GM12872 (cell line): ENCODE measurements at regions not wholly inside any gene's neighbourhood (a gene's known extent, or its start where the extent isn't known, plus 50 kb on each side); places are given as distances from the start of the nearest gene placed in this dataset.

Source experiments
- TF ChIP-seq, protein P1 (sequence below): IDR thresholded peaks from 3 replicates; pipeline ENCODE4 v1.5.1; 2011; ENCODE audit warnings: low read depth, mild to moderate bottlenecking, low read length, moderate library complexity; ENCODE audit not compliant: insufficient read depth

DNA sequence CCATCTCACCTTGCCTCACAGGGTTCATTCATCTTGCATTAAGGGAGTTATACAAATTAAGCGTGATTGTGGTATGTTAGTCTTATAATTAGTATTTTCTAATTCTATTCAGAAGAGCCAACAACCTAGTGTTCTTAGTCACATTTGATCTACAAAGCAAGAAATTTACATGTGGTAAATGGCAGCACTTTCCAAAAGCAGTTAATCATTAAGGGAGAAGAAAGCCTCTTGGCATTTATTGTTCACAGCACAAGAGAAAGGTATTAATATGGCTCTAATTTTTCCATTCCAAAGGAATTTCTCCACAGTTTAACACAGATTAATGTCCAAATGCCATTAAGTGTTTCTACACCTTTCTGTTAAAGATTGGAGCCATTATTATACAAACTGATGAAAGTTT, 1077.1 kb downstream of the ZPLD1 start:
- TF ChIP-seq, protein P1, sequence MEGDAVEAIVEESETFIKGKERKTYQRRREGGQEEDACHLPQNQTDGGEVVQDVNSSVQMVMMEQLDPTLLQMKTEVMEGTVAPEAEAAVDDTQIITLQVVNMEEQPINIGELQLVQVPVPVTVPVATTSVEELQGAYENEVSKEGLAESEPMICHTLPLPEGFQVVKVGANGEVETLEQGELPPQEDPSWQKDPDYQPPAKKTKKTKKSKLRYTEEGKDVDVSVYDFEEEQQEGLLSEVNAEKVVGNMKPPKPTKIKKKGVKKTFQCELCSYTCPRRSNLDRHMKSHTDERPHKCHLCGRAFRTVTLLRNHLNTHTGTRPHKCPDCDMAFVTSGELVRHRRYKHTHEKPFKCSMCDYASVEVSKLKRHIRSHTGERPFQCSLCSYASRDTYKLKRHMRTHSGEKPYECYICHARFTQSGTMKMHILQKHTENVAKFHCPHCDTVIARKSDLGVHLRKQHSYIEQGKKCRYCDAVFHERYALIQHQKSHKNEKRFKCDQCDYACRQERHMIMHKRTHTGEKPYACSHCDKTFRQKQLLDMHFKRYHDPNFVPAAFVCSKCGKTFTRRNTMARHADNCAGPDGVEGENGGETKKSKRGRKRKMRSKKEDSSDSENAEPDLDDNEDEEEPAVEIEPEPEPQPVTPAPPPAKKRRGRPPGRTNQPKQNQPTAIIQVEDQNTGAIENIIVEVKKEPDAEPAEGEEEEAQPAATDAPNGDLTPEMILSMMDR = no peak

DNA sequence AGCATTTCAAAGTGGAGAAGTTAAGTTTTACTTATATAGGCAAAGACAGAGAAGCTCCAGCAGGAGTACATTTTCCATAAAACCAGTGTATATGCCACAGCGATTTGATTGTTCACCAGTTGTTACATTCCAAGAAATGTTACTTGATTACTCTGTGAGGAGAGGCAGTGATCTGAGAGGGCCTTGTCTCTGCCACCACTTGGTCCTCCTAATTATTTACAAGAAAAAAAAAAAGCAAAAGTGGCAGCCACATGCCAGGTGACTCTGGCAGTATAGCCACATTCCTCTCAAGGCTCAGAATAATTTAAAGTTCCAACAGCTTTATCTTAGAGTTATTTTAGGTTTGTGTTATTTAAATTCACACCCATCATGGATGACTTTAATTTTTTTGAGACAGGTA, 1077.8 kb downstream of the ZPLD1 start:
- TF ChIP-seq, protein P1 = no peak

DNA sequence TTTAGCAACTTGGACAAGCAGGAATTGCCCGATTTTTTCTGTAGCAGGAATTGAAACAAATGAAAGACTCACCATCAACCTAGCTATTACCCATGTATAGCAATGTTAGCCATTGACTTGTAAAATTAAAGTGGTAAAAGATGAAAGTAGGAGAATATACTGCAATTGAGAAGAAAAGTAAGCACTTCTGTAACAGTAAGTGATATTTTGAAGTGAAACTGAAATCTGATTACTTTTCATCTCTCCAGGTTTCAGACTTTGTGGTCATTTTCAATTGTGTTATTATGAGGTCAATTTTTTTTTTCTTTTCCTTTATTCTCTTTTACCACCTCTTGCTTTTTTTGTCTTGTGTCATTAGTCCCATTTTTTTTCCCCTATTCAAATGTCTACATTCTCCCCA, 1078.2 kb downstream of the ZPLD1 start:
- TF ChIP-seq, protein P1 = no peak

DNA sequence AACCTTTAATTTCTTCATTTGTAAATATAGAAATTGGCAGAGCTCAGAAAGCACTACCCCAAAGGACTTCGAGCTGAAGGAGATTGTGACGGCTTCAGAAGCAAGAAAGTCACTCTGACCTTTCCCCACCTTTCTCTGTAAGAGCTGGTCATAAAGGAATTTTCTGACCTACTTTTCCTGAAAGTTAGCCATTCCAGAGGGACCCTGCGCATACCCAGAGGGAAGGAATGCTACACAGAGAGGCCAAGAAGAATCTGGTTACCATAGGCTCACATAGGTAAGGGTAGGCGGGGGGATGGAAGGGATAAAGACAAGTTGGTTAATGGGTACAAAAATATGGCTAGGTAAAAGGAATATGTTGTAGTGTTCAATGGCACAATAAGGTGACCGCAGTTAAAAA, 1080.3 kb downstream of the ZPLD1 start:
- TF ChIP-seq, protein P1 = no peak

DNA sequence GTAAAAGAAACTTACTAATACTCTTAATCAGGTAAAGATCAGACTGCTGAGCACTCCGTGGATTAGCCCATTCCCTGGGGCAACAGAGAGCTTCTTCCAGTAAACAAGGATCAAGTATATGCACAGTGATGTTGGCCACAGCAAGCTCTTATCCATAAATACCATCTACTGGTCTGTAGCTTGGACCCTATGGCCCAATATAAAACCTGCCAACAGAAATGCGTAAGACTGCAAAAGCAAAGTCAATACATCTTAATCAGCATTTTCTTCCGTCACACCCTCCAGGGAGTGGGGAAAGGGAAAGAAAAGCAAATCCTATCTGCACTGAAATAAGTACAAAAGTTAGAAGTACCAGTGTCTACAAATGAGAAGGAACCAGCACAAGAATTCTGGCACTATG, 1082.1 kb downstream of the ZPLD1 start:
- TF ChIP-seq, protein P1 = no peak

DNA sequence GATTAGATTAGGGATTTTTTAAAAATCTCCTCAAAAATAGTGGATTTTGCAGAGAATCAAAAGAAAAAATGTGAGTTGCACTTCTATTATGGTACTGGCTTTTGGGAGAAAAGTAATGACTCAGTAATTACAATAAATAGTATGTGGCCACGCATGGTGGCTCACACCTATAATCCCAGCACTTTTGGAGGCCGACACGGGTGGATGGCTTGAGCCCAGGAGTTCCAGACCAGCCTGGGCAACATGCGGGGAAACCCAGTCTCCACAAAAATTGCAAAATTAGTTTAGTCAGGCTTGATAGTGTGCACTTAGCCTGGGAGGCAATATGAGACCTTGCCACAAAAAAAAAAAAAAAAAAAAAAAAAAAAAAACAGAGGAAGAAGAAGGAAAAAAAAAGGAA, 1098.2 kb downstream of the ZPLD1 start:
- TF ChIP-seq, protein P1 = no peak

DNA sequence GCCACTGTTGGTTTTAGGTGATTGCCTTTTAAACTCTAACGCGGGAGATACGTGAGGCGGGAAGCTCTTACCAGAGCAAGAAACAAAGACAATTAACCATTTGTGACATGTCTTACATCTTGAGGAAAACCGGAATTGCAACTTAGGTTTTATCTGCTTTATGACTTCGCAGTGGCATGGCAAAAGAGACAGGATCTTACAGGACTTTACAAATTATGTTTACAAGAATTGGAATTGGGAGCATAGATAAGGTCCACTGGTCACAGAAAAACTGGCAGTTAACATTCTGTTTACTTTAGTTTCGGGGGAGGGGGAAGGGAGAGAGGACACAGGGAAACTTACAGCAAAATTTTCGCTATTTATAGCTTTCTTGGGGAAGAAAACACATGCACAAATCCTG, 1119.6 kb downstream of the ZPLD1 start:
- TF ChIP-seq, protein P1 = no peak

DNA sequence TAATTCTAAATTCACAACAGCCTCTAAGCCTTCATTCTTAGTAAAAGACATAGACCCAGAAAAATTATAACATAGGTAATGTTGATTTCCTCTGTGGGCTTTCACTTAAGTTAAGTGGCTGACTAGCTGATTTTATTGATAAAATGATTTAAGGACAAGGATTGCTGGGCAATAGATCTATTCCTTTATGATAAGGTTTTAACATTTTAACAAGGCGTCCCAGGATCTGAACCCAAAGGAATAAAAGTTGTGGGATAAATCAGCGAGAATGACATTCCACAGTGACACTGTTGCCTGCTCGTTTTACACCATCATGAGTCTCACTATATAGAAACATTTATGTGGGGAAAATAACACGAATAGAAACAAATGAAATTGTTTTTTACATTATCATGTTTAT, 1151.0 kb downstream of the ZPLD1 start:
- TF ChIP-seq, protein P1 = no peak
